Cardiac muscle cell (in vitro differentiated cells and primary cell): ENCODE measurements at regions not wholly inside any gene's neighbourhood (a gene's known extent, or its start where the extent isn't known, plus 50 kb on each side); places are given as distances from the start of the nearest gene placed in this dataset.

ENCODE experiments used
- DNase-seq, 2 donors: peaks; one replicate each; pipeline versions ENCODE4 v3.0.0 to v3.0.0-alpha.2; 2010 to 2017; ENCODE audit warnings: low read depth in 1 of 2, low spot score in 1 of 2
- H3K27ac ChIP-seq: fragments of 200-600 bp; sonication (generic); 2 replicates; pipeline ENCODE4 v1.5.1; 2016
- H3K27me3 ChIP-seq: fragments of 200-600 bp; sonication (generic); 2 replicates; pipeline ENCODE4 v1.6.0; 2016; ENCODE audit warnings: control low read depth
- H3K36me3 ChIP-seq: fragments of 200-600 bp; sonication (generic); 2 replicates; pipeline ENCODE4 v1.5.1; 2016; ENCODE audit warnings: control low read depth
- H3K4me1 ChIP-seq: fragments of 200-600 bp; sonication (generic); 2 replicates; pipeline ENCODE4 v1.8.1; 2017; ENCODE audit warnings: low read depth, mild to moderate bottlenecking, mixed run types
- H3K4me3 ChIP-seq: fragments of 200-600 bp; sonication (generic); 2 replicates; pipeline ENCODE4 v1.5.1; 2016; ENCODE audit warnings: mild to moderate bottlenecking
- H3K9me3 ChIP-seq: fragments of 200-600 bp; sonication (generic); 2 replicates; pipeline ENCODE4 v1.5.1; 2017; ENCODE audit warnings: low read depth, mild to moderate bottlenecking, control low read depth
- CTCF ChIP-seq: IDR thresholded peaks from 2 replicates; pipeline ENCODE4 v1.5.1; 2012; ENCODE audit warnings: low read depth, mild to moderate bottlenecking, low read length

GRCh38 chr6:90894285-90895130, 307.6 kb upstream of the MAP3K7 start:
- Histone ChIP-seq H3K4me1 (no peaks in the 10 kb centered on the region), H3K27me3 (no peaks in the 10 kb centered on the region), H3K36me3 (no peaks in the 10 kb centered on the region), H3K9me3 (no peaks in the 10 kb centered on the region), H3K27ac (no peak overlapping the region), H3K4me3 (no peak overlapping the region)
- no peak for TF ChIP-seq CTCF
- DNase-seq: no peak

GRCh38 chr6:90893400-90893799, 306.5 kb upstream of the MAP3K7 start:
- no peaks in the 10 kb centered on the region for H3K4me1 ChIP-seq
- no peak overlapping the region for H3K27ac ChIP-seq
- H3K27me3 ChIP-seq: no peaks in the 10 kb centered on the region
- no peak overlapping the region for H3K4me3 ChIP-seq
- no peak for DNase-seq
- H3K9me3 ChIP-seq: no peaks in the 10 kb centered on the region
- TF ChIP-seq CTCF: no peak
- no peaks in the 10 kb centered on the region for H3K36me3 ChIP-seq

DNA sequence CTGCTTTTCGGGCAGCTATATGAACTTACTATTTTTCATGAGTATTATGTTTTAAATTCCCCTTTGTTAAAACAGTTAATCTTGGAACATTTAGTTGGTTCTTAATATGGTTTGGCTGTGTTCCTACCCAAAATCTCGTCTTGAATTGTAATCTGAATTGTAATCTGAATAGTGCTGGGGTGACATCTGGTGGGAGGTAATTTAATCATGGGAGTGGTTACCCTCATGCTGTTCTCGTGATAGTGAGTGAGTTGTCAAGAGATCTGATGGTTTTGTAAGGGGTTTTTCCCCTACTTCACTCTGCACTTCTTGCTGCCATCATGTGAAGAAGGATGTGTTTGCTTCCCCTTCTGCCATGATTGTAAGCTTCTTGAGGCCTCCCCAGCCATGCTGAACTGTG, 305.4 kb upstream of the MAP3K7 start:
- Histone ChIP-seq H3K4me1 (no peaks in the 10 kb centered on the region), H3K36me3 (no peaks in the 10 kb centered on the region), H3K27ac (no peak overlapping the region), H3K4me3 (no peak overlapping the region), H3K9me3 (no peaks in the 10 kb centered on the region), H3K27me3 (no peaks in the 10 kb centered on the region)
- TF ChIP-seq CTCF: no peak
- DNase-seq: no peak

DNA sequence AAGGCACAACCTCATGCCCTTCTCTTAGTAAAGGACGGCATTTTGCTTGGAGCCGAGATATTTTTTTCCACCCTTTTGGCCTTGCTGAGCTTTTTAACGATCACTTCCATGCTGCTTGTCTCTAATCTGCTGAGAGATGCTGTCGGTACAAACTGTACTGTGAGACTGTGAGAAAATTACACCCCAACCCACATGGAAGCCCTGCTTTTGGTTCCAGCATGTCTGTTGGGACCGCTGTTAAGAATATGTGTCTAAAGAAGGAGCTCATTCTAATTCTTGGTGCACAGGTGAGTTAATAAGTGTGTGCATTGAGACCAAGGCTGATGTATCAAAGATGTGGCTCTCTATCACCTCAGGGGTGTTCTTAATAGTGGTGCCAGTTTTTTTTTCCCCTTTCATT, 304.5 kb upstream of the MAP3K7 start:
- TF ChIP-seq CTCF: no peak
- H3K4me3 ChIP-seq: no peak overlapping the region
- H3K4me1 ChIP-seq: no peaks in the 10 kb centered on the region
- no peaks in the 10 kb centered on the region for H3K9me3 ChIP-seq
- DNase-seq: no peak
- H3K27me3 ChIP-seq: no peaks in the 10 kb centered on the region
- H3K27ac ChIP-seq: no peak overlapping the region
- H3K36me3 ChIP-seq: no peaks in the 10 kb centered on the region

DNA sequence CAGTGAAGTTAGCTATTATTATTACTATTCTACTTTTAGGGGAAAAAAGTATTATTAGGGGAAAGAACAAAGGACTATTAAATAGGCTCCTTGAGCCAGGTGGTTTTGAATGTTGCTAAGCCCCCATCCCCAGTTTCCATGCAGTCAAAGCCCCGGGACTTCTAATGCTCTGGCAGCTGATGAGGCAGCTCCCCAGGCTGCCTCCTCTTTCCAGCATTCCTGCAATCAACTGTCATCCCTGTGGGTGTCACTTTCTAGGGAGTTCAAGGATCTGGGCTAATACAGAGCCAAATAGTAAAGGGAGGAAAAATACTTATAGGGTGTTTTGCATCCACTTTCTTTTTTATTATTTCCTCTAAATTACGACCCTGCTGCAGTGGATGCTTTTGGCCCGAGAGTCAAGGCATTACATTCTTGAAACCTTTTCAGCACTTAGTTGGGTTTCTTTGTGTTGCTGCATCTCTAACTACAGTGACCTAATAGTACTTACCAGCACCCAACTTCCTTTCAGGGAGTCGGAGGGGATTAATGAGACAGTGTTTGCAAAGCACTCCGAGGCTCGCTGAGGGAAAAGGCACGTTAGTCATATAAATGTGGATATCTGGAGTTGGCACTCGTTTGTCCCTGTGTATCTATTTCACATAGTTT, 303.9 kb upstream of the MAP3K7 start:
- Histone ChIP-seq H3K27ac (no peak overlapping the region), H3K4me1 (no peaks in the 10 kb centered on the region), H3K36me3 (no peaks in the 10 kb centered on the region), H3K27me3 (no peaks in the 10 kb centered on the region), H3K4me3 (no peak overlapping the region), H3K9me3 (no peaks in the 10 kb centered on the region)
- peak in 1 of 2 donors; percentile 1 for DNase-seq
- TF ChIP-seq CTCF: no peak
